SK-N-SH treated with all-trans-retinoic acid at 6 μM for 48 hours (cell line): ENCODE measurements at regions not wholly inside any gene's neighbourhood (a gene's known extent, or its start where the extent isn't known, plus 50 kb on each side); places are given as distances from the start of the nearest gene placed in this dataset.

Source experiments
- ATAC-seq: fragments of 200-7000 bp; cut with Tn5 transposase; 3 replicates; pipeline ENCODE4 v1.9.1; 2020; ENCODE audit warnings: mild to moderate bottlenecking, moderate library complexity
- ARNTL ChIP-seq: fragments of 450-650 bp; formaldehyde crosslinking; IDR thresholded peaks from 2 replicates; pipeline ENCODE4 v1.5.0; 2020; ENCODE audit warnings: low read depth, mild to moderate bottlenecking, moderate library complexity, borderline replicate concordance
- BACH2 ChIP-seq: fragments of 250-450 bp; sonication (Bioruptor Pico); IDR thresholded peaks from 2 replicates; pipeline ENCODE4 v1.9.0; 2021; ENCODE audit warnings: mild to moderate bottlenecking, borderline replicate concordance
- CREB5 ChIP-seq: fragments of 250-450 bp; sonication (Bioruptor Pico); IDR thresholded peaks from 2 replicates; pipeline ENCODE4 v1.5.1; 2020; ENCODE audit warnings: low read depth, mild to moderate bottlenecking, moderate library complexity
- CSDC2 ChIP-seq: fragments of 250-450 bp; sonication (Bioruptor Pico); IDR thresholded peaks from 2 replicates; pipeline ENCODE4 v1.5.0; 2020; ENCODE audit warnings: mild to moderate bottlenecking, moderate library complexity
- CSRNP3 ChIP-seq: fragments of 250-450 bp; sonication (Bioruptor Pico); IDR thresholded peaks from 2 replicates; pipeline ENCODE4 v1.5.1; 2021; ENCODE audit warnings: mild to moderate bottlenecking, moderate library complexity
- GLIS3 ChIP-seq: fragments of 250-450 bp; sonication (Bioruptor Pico); IDR thresholded peaks from 2 replicates; pipeline ENCODE4 v1.5.0; 2020; ENCODE audit warnings: mild to moderate bottlenecking, moderate library complexity
- ISL1 ChIP-seq: fragments of 250-450 bp; sonication (Bioruptor Pico); IDR thresholded peaks from 2 replicates; pipeline ENCODE4 v2.1.2; 2022; ENCODE audit warnings: mild to moderate bottlenecking, moderate library complexity
- OSR1 ChIP-seq: fragments of 250-450 bp; sonication (Bioruptor Pico); IDR thresholded peaks from 2 replicates; pipeline ENCODE4 v1.8.0; 2022; ENCODE audit warnings: moderate library complexity, mild to moderate bottlenecking, inconsistent platforms
- PATZ1 ChIP-seq: fragments of 250-450 bp; sonication (Bioruptor Pico); IDR thresholded peaks from 2 replicates; pipeline ENCODE4 v1.8.0; 2020; ENCODE audit warnings: mild to moderate bottlenecking, moderate library complexity, borderline replicate concordance
- POU6F1 ChIP-seq: fragments of 250-450 bp; sonication (Bioruptor Pico); IDR thresholded peaks from 2 replicates; pipeline ENCODE4 v1.8.0; 2021; ENCODE audit warnings: low read depth, mild to moderate bottlenecking, moderate library complexity, borderline replicate concordance
- PPARA ChIP-seq: fragments of 250-450 bp; sonication (Bioruptor Pico); IDR thresholded peaks from 2 replicates; pipeline ENCODE4 v1.5.0; 2020; ENCODE audit warnings: mild to moderate bottlenecking, borderline replicate concordance
- RARB ChIP-seq: fragments of 250-450 bp; sonication (Bioruptor Pico); IDR thresholded peaks from 2 replicates; pipeline ENCODE4 v1.8.0; 2021; ENCODE audit warnings: mild to moderate bottlenecking, moderate library complexity
- SNAI2 ChIP-seq: fragments of 250-450 bp; sonication (Bioruptor Pico); IDR thresholded peaks from 2 replicates; pipeline ENCODE4 v1.5.0; 2020; ENCODE audit warnings: mild to moderate bottlenecking, moderate library complexity
- TCF4 ChIP-seq: fragments of 250-450 bp; sonication (Bioruptor Pico); IDR thresholded peaks from 2 replicates; pipeline ENCODE4 v1.8.0; 2021; ENCODE audit warnings: mild to moderate bottlenecking, moderate library complexity, borderline replicate concordance
- TOX ChIP-seq: fragments of 250-450 bp; sonication (Bioruptor Pico); IDR thresholded peaks from 2 replicates; pipeline ENCODE4 v1.8.0; 2021; ENCODE audit warnings: mild to moderate bottlenecking, moderate library complexity, borderline replicate concordance
- TSHZ2 ChIP-seq: fragments of 250-450 bp; sonication (Bioruptor Pico); IDR thresholded peaks from 2 replicates; pipeline ENCODE4 v1.5.0; 2020; ENCODE audit warnings: mild to moderate bottlenecking, moderate library complexity
- ZC3H10 ChIP-seq: fragments of 250-450 bp; sonication (Bioruptor Pico); IDR thresholded peaks from 2 replicates; pipeline ENCODE4 v1.5.1; 2021; ENCODE audit warnings: mild to moderate bottlenecking, moderate library complexity
- ZFP30 ChIP-seq: fragments of 450-650 bp; formaldehyde crosslinking; IDR thresholded peaks from 2 replicates; pipeline ENCODE4 v1.5.0; 2022; ENCODE audit warnings: mild to moderate bottlenecking, moderate library complexity
- ZNF565 ChIP-seq: fragments of 450-650 bp; formaldehyde crosslinking; conservative IDR thresholded peaks from 2 replicates; pipeline ENCODE4 v1.5.0; 2020; ENCODE audit warnings: low read depth, mild to moderate bottlenecking, moderate library complexity
- ZNF70 ChIP-seq: fragments of 450-650 bp; formaldehyde crosslinking; IDR thresholded peaks from 2 replicates; pipeline ENCODE4 v1.5.0; 2020; ENCODE audit warnings: mild to moderate bottlenecking, moderate library complexity
- ZNF8 ChIP-seq: fragments of 450-650 bp; formaldehyde crosslinking; IDR thresholded peaks from 2 replicates; pipeline ENCODE4 v1.5.0; 2020; ENCODE audit warnings: mild to moderate bottlenecking, moderate library complexity

GRCh38 chr2:120430957-120431356 lies 85.0 kb downstream of the INHBB start:
- ATAC-seq: no peak
- TF ChIP-seq GLIS3 (CRISPR knock-in tag): no peak
- no peak for TF ChIP-seq ARNTL (CRISPR knock-in tag)
- no peak for TF ChIP-seq TOX (CRISPR knock-in tag)
- TF ChIP-seq ISL1: no peak
- TF ChIP-seq PPARA (CRISPR knock-in tag): no peak
- no peak for TF ChIP-seq CSDC2 (CRISPR knock-in tag)
- TF ChIP-seq ZNF565 (CRISPR knock-in tag): no peak
- no peak for TF ChIP-seq RARB (CRISPR knock-in tag)
- no peak for TF ChIP-seq ZC3H10
- TF ChIP-seq TCF4 (CRISPR knock-in tag): no peak
- TF ChIP-seq ZFP30 (CRISPR knock-in tag): no peak
- TF ChIP-seq ZNF8 (CRISPR knock-in tag): no peak
- TF ChIP-seq CSRNP3 (CRISPR knock-in tag): no peak
- TF ChIP-seq OSR1: no peak
- no peak for TF ChIP-seq SNAI2 (CRISPR knock-in tag)
- TF ChIP-seq PATZ1 (CRISPR knock-in tag): no peak
- no peak for TF ChIP-seq CREB5
- TF ChIP-seq POU6F1 (CRISPR knock-in tag): no peak

- ATAC-seq: no peak
Observed at GRCh38 chr2:120431386-120432292, 85.7 kb downstream of the INHBB start.

More at GRCh38 chr2:120431386-120432292, 85.7 kb downstream of the INHBB start:
- TF ChIP-seq SNAI2 (CRISPR knock-in tag): no peak
- no peak for TF ChIP-seq TSHZ2 (CRISPR knock-in tag)
- TF ChIP-seq ARNTL (CRISPR knock-in tag): no peak
- TF ChIP-seq CSDC2 (CRISPR knock-in tag): no peak
- TF ChIP-seq BACH2 (CRISPR knock-in tag): no peak
- no peak for TF ChIP-seq ZNF70 (CRISPR knock-in tag)
- no peak for TF ChIP-seq POU6F1 (CRISPR knock-in tag)
- TF ChIP-seq CSRNP3 (CRISPR knock-in tag): no peak
- TF ChIP-seq RARB (CRISPR knock-in tag): no peak
- TF ChIP-seq OSR1: no peak
- TF ChIP-seq ISL1: no peak
- TF ChIP-seq GLIS3 (CRISPR knock-in tag): no peak
